Erythroblast (primary cell): ENCODE measurements at regions not wholly inside any gene's neighbourhood (a gene's known extent, or its start where the extent isn't known, plus 50 kb on each side); places are given as distances from the start of the nearest gene placed in this dataset.
A peak's percentile ranks its signal among the peaks of the same experiment; 100 is the strongest.
"Not testable (repeated sequence)": the region's sequence is repeated elsewhere in the genome, so short reads cannot be mapped to it uniquely, and the experiment has no call there.

Experiments
- DNase-seq, 2 experiments: peaks; one replicate each; lab custom pipeline; 2025; lab: John Stamatoyannopoulos, UW
- GATA1 ChIP-seq: IDR thresholded peaks from 2 replicates; pipeline ENCODE4 v1.6.1; 2011; ENCODE audit warnings: low read depth, mild to moderate bottlenecking, control low read depth, low read length, moderate library complexity
- POLR2A ChIP-seq: IDR thresholded peaks from 2 replicates; pipeline ENCODE4 v1.6.1; 2011; ENCODE audit warnings: mild to moderate bottlenecking, low read length

- TF ChIP-seq GATA1 (no peak), POLR2A (no peak)
- no peak for DNase-seq
Observed at GRCh38 chr12:84072961-84073360, 839.6 kb downstream of the SLC6A15 start.

DNA sequence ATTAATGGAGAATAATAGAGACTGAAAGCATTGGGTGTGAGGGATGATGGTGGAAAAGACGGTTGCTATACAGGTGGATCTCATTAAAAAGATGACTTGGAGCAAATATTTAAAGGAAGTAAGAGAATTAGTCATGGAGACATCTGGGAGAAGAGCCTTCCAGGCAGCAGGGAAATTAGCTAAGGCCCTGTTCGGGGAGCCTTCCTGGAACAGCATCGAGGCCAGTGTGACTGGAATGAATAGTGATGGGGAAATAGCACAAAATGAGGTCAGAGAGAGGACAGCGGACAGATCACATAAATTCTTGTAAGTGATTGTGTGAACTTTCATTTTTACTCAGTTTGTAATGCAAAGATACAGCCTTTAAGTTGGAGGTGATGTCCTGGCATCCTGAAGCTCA is 842.3 kb downstream of the SLC6A15 start:
- no peak for DNase-seq
- TF ChIP-seq POLR2A (no peak), GATA1 (no peak)

GRCh38 chr12:84069699-84070098 is 842.9 kb downstream of the SLC6A15 start:
- DNase-seq: no peak
- TF ChIP-seq GATA1 (no peak), POLR2A (no peak)

DNA sequence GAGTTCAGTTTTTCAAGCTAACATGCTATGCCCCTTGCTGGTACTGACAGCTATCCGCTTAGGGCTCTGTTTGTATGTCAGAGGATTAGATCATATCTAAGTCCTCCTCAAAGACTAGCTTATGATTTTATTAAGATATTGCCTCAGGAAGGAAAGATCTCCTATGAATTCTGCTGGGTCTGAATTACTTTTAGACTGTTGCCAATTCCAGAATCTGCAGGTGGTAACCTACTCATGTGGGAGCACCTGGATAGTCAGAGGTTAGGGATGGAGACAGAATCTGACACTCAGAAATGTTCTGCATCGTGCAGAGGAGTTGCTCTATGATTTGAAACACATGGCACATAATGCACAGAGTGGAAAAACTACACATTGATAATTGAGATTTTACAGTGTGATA is 843.4 kb downstream of the SLC6A15 start:
- TF ChIP-seq GATA1 (no peak), POLR2A (no peak)
- DNase-seq: no peak

- TF ChIP-seq POLR2A: no peak
- no peak for TF ChIP-seq GATA1
- peak; percentile 8 to 55 for DNase-seq
Observed at GRCh38 chr12:84058136-84058535, 854.5 kb downstream of the SLC6A15 start.

DNA sequence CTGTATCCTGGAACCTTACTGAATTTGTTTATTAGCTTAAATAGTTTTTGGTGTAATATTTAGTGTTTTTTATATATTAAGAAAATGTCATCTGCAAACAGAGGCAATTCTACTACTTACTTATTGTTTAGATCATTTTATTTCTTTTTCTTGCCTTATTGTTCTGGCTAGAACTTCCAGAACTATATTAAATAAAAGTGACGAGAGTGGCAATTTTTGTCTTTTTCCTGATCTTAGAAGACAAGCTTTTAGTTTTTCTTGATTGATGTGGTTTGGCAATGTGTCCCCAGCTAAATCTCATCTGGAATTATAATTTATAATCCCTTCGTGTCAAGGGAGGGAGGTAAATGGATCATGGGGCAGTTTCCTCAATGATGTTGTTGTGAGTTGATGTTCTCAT is 857.8 kb downstream of the SLC6A15 start:
- no peak for DNase-seq
- TF ChIP-seq GATA1 (no peak), POLR2A (no peak)

DNA sequence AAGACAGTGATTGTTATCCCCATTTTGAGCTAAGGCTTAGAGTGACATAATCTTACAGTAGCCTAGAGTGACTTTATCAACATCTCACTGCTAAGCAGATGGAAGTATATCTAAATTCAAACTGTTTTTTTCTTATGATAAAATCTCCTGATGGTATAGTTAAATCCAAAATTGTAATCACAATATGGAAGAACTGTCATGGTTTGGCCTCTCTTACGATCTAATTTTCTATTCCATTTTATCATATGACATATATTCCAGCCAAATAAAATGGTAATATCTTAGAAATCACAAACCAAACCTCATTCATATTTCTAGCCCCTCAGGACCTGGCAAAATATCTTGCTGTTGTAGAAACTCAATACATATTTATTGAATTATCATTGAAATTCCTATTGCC is 864.7 kb downstream of the SLC6A15 start:
- TF ChIP-seq GATA1: no peak
- no peak for TF ChIP-seq POLR2A
- DNase-seq: no peak

DNA sequence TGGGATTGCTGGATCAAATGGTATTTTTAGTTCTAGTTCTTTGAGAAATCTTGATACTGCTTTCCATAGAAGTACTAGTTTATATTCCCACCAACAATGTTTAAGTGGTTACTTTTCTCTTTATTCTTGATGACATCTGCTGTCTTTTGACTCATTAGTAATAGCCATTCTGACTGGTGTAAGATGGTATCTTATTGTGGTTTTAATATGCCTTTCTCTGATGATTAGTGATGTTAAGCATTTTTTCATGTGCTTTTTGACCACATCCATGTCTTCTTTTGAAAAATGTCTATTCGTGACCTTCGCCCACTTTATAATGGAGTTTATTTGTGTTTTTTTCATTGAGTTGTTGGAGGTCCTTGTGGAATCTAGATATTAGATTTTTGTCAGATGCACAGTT is 865.7 kb downstream of the SLC6A15 start:
- no peak for DNase-seq
- no peak for TF ChIP-seq GATA1

- no peak for DNase-seq
- TF ChIP-seq GATA1: no peak
- TF ChIP-seq POLR2A: no peak
Observed at GRCh38 chr12:84043355-84043754, 869.2 kb downstream of the SLC6A15 start.

- no peak for DNase-seq
- no peak for TF ChIP-seq POLR2A
- TF ChIP-seq GATA1: no peak
Observed at GRCh38 chr12:84038242-84038641, 874.4 kb downstream of the SLC6A15 start.

GRCh38 chr12:84036912-84037311 is 875.7 kb downstream of the SLC6A15 start:
- no peak for DNase-seq
- TF ChIP-seq POLR2A: no peak
- TF ChIP-seq GATA1: no peak

DNA sequence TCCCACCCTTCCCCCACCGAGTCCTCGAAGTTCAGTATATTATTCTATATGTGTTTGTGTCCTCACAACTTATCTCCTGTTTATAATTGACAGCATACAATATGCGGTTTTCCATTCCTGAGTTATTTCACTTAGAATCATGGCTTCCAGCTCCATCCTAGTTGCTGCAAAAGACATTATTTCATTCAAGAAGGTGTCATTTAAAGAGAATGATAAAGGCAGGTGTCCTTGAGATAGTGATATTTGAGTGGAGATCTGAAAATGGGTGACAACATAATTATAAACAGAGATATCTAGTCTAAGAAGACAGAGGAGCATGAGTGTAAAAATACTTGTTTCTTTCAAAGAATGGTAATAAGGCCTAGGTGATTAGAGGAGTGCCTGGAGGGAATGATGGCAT is 876.8 kb downstream of the SLC6A15 start:
- DNase-seq: no peak
- no peak for TF ChIP-seq GATA1
- TF ChIP-seq POLR2A: no peak

- DNase-seq: no peak
- no peak for TF ChIP-seq GATA1
- no peak for TF ChIP-seq POLR2A
Observed at GRCh38 chr12:84034871-84035270, 877.7 kb downstream of the SLC6A15 start.

GRCh38 chr12:84033162-84033561 is 879.4 kb downstream of the SLC6A15 start:
- DNase-seq: no peak
- TF ChIP-seq GATA1 (no peak), POLR2A (no peak)

- not testable (repeated sequence) for DNase-seq
Observed at GRCh38 chr12:84018556-84019179, 893.9 kb downstream of the SLC6A15 start.
